Calu3 (cell line): ENCODE measurements at regions not wholly inside any gene's neighbourhood (a gene's known extent, or its start where the extent isn't known, plus 50 kb on each side); places are given as distances from the start of the nearest gene placed in this dataset.

Source experiments
- BruUV-seq: library from RNA; stranded (reverse); fragments of 400-500 nt; replicated peaks from 2 replicates; lab custom pipeline; 2021; lab: Mats Ljungman, UMichigan
- CTCF ChIA-PET: fragments of 300-600 bp; sonication (Branson Sonifier 250); formaldehyde crosslinking; loops from one replicate; lab custom pipeline; 2022; ENCODE audit warnings: antibody characterized with exemption; lab: Charles Lee
- DNase-seq: peaks from one replicate; pipeline ENCODE4 v3.0.0; 2022
- H3K27ac Mint-ChIP-seq: one replicate; pipeline ENCODE4 v1.8.0; 2022; ENCODE audit warnings: mixed read lengths; ENCODE audit not compliant: unreplicated experiment
- H3K27me3 Mint-ChIP-seq: one replicate; pipeline ENCODE4 v1.8.0; 2022; ENCODE audit warnings: mixed read lengths; ENCODE audit not compliant: unreplicated experiment
- H3K36me3 Mint-ChIP-seq: one replicate; pipeline ENCODE4 v1.8.0; 2022; ENCODE audit warnings: mild to moderate bottlenecking, moderate library complexity, mixed read lengths; ENCODE audit not compliant: insufficient read depth, unreplicated experiment
- H3K4me1 Mint-ChIP-seq: one replicate; pipeline ENCODE4 v1.8.0; 2022; ENCODE audit warnings: mild to moderate bottlenecking, low read depth, mixed read lengths; ENCODE audit not compliant: unreplicated experiment
- H3K4me3 Mint-ChIP-seq: one replicate; pipeline ENCODE4 v1.8.0; 2022; ENCODE audit warnings: mild to moderate bottlenecking, low read depth, moderate library complexity, mixed read lengths; ENCODE audit not compliant: unreplicated experiment
- H3K9me3 Mint-ChIP-seq: one replicate; pipeline ENCODE4 v1.8.0; 2022; ENCODE audit warnings: low read depth, mixed read lengths; ENCODE audit not compliant: unreplicated experiment
- intact Hi-C: fragments of 100-400 bp; cut with micrococcal nuclease; formaldehyde crosslinking; loops from one replicate; pipeline ENCODE4 v1.10.0; 2022; ENCODE audit not compliant: unreplicated experiment
- TF ChIP-seq, protein P1 (sequence below): fragments of 200-600 bp; IDR thresholded peaks from one replicate; pipeline ENCODE4 v1.8.0; 2022; ENCODE audit warnings: antibody characterized with exemption; ENCODE audit not compliant: unreplicated experiment

DNA sequence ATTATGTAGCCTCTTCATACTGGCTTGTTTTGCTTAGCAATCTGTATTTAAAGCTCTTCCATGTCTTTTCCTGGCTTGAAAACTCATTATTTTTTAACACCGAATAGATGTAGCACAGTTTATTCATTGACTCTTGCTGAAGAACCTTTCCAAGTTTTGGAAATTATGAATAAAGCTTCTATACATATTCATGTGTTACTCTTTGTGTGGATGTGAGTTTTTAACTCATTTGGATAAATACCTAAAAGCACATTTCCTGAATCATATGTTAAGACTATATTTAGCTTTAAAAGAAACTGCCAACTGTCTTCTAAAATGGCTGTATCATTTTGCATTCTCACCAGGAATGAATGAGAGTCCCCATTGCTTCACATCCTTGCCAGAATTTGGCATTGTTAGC lies 2061.7 kb upstream of the AGA start:
- no peaks in the 10 kb centered on the region for H3K27me3 Mint-ChIP-seq
- H3K27ac Mint-ChIP-seq, result no peak overlapping the region
- DNase-seq, result no peak
- BruUV-seq, result no TSS peak
- intact Hi-C loops, result no loop called here
- peaks cover 5% of the 10 kb centered on the region for H3K9me3 Mint-ChIP-seq
- no peaks in the 10 kb centered on the region for H3K4me1 Mint-ChIP-seq
- H3K36me3 Mint-ChIP-seq, result no peaks in the 10 kb centered on the region
- CTCF ChIA-PET, result no interaction called here
- no peak overlapping the region for H3K4me3 Mint-ChIP-seq
- TF ChIP-seq, protein P1, sequence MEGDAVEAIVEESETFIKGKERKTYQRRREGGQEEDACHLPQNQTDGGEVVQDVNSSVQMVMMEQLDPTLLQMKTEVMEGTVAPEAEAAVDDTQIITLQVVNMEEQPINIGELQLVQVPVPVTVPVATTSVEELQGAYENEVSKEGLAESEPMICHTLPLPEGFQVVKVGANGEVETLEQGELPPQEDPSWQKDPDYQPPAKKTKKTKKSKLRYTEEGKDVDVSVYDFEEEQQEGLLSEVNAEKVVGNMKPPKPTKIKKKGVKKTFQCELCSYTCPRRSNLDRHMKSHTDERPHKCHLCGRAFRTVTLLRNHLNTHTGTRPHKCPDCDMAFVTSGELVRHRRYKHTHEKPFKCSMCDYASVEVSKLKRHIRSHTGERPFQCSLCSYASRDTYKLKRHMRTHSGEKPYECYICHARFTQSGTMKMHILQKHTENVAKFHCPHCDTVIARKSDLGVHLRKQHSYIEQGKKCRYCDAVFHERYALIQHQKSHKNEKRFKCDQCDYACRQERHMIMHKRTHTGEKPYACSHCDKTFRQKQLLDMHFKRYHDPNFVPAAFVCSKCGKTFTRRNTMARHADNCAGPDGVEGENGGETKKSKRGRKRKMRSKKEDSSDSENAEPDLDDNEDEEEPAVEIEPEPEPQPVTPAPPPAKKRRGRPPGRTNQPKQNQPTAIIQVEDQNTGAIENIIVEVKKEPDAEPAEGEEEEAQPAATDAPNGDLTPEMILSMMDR, result no peak

GRCh38 chr4:179509489-179509888 lies 2067.3 kb upstream of the AGA start:
- Mint-ChIP-seq H3K9me3 (peaks cover 2% of the 10 kb centered on the region), H3K36me3 (no peaks in the 10 kb centered on the region), H3K27me3 (no peaks in the 10 kb centered on the region), H3K27ac (no peak overlapping the region), H3K4me1 (peaks cover 12% of the 10 kb centered on the region), H3K4me3 (no peak overlapping the region)
- CTCF ChIA-PET, result interaction anchor here (0.7 kb wide), 1 partner anchor 351 kb away, joined by 3 read pairs; no protein-coding TSS in a partner anchor
- TF ChIP-seq, protein P1, result no peak
- no TSS peak for BruUV-seq
- intact Hi-C loops, result no loop called here
- DNase-seq, result no peak

DNA sequence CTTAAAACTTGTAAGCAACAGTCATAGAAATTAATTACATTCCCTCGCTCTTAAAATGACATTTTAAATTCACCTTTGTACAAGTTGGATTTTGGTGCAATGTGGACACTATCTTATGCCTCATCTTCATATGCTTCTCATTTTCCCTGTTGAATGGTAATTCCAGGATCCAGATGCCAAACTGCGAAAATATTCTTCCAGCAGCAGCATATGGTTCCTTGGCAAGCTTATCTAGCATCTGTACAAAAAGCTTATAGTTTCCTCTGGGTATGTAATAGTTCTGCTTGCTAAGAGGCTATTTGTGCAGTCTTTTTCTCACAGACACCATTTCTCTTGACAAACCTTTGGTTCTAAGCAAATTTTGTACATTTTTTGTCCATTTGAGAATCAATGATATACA lies 2079.7 kb upstream of the AGA start:
- DNase-seq, result no peak
- no peak overlapping the region for H3K4me3 Mint-ChIP-seq
- H3K27ac Mint-ChIP-seq, result no peak overlapping the region
- H3K36me3 Mint-ChIP-seq, result no peaks in the 10 kb centered on the region
- TF ChIP-seq, protein P1, result no peak
- H3K9me3 Mint-ChIP-seq, result no peaks in the 10 kb centered on the region
- no peaks in the 10 kb centered on the region for H3K4me1 Mint-ChIP-seq
- no peaks in the 10 kb centered on the region for H3K27me3 Mint-ChIP-seq
- CTCF ChIA-PET, result no interaction called here
- intact Hi-C loops, result no loop called here
- no TSS peak for BruUV-seq

DNA sequence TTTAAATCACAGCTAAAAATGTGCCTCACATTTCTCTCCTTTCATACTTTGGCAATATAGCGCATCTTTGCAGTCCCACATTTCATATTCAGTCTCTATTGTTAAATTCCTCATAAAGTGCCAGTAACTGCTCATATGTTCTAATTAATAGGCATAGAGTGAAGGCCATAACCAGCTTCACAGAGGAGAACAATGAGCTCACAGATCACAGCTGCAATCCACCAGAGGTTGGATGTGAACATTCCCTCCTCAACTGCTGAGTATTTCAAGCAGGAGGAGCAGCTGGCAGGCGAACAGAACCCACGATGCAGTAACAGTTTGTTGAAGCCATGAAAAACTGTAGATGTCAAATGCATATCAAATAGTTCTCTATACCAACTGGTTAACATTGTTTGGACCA lies 2088.7 kb upstream of the AGA start:
- H3K27me3 Mint-ChIP-seq, result no peaks in the 10 kb centered on the region
- H3K36me3 Mint-ChIP-seq, result no peaks in the 10 kb centered on the region
- H3K9me3 Mint-ChIP-seq, result no peaks in the 10 kb centered on the region
- intact Hi-C loops, result no loop called here
- no peak overlapping the region for H3K4me3 Mint-ChIP-seq
- no peak for DNase-seq
- TF ChIP-seq, protein P1, result no peak
- H3K27ac Mint-ChIP-seq, result no peak overlapping the region
- H3K4me1 Mint-ChIP-seq, result peaks cover 8% of the 10 kb centered on the region
- no TSS peak for BruUV-seq
- CTCF ChIA-PET, result no interaction called here
